Erythroblast (primary cell): ENCODE measurements at regions not wholly inside any gene's neighbourhood (a gene's known extent, or its start where the extent isn't known, plus 50 kb on each side); places are given as distances from the start of the nearest gene placed in this dataset.

Experiments used
- DNase-seq, 2 experiments: peaks; one replicate each; lab custom pipeline; 2025; lab: John Stamatoyannopoulos, UW
- GATA1 ChIP-seq: IDR thresholded peaks from 2 replicates; pipeline ENCODE4 v1.6.1; 2011; ENCODE audit warnings: low read depth, mild to moderate bottlenecking, control low read depth, low read length, moderate library complexity
- POLR2A ChIP-seq: IDR thresholded peaks from 2 replicates; pipeline ENCODE4 v1.6.1; 2011; ENCODE audit warnings: mild to moderate bottlenecking, low read length

GRCh38 chr5:67414712-67415111 is 218.1 kb upstream of the CD180 start:
- TF ChIP-seq GATA1 (no peak), POLR2A (no peak)
- DNase-seq: no peak

GRCh38 chr5:67413721-67414120 is 217.1 kb upstream of the CD180 start:
- no peak for DNase-seq
- no peak for TF ChIP-seq POLR2A
- no peak for TF ChIP-seq GATA1

GRCh38 chr5:67409126-67409777 is 212.7 kb upstream of the CD180 start:
- DNase-seq: no peak
- no peak for TF ChIP-seq POLR2A
- no peak for TF ChIP-seq GATA1

- no peak for DNase-seq
- TF ChIP-seq POLR2A: no peak
- TF ChIP-seq GATA1: no peak
Measured at GRCh38 chr5:67407979-67408378, 211.4 kb upstream of the CD180 start.

- no peak for TF ChIP-seq GATA1
- no peak for TF ChIP-seq POLR2A
- no peak for DNase-seq
Measured at GRCh38 chr5:67405755-67406154, 209.2 kb upstream of the CD180 start.

- no peak for DNase-seq
- no peak for TF ChIP-seq POLR2A
Measured at GRCh38 chr5:67405101-67405364, 208.4 kb upstream of the CD180 start.

- no peak for DNase-seq
- TF ChIP-seq POLR2A (no peak), GATA1 (no peak)
Measured at GRCh38 chr5:67404256-67405100, 207.9 kb upstream of the CD180 start.

GRCh38 chr5:67402526-67402925 is 205.9 kb upstream of the CD180 start:
- TF ChIP-seq POLR2A (no peak), GATA1 (no peak)
- DNase-seq: no peak

GRCh38 chr5:67401172-67401571 is 204.6 kb upstream of the CD180 start:
- DNase-seq: no peak
- TF ChIP-seq POLR2A (no peak), GATA1 (no peak)

- DNase-seq: no peak
- TF ChIP-seq POLR2A: no peak
- TF ChIP-seq GATA1: no peak
Measured at GRCh38 chr5:67400752-67401151, 204.2 kb upstream of the CD180 start.

GRCh38 chr5:67395790-67396418 is 199.3 kb upstream of the CD180 start:
- no peak for DNase-seq
- no peak for TF ChIP-seq POLR2A
- no peak for TF ChIP-seq GATA1

- DNase-seq: no peak
- TF ChIP-seq GATA1: no peak
- TF ChIP-seq POLR2A: no peak
Measured at GRCh38 chr5:67393211-67393610, 196.6 kb upstream of the CD180 start.

GRCh38 chr5:67390935-67391334 is 194.3 kb upstream of the CD180 start:
- no peak for DNase-seq
- TF ChIP-seq POLR2A (no peak), GATA1 (no peak)

- TF ChIP-seq POLR2A (no peak), GATA1 (no peak)
- DNase-seq: no peak
Measured at GRCh38 chr5:67383451-67383850, 186.9 kb upstream of the CD180 start.
